BLaER1 (cell line): ENCODE measurements at regions not wholly inside any gene's neighbourhood (a gene's known extent, or its start where the extent isn't known, plus 50 kb on each side); places are given as distances from the start of the nearest gene placed in this dataset.

Experiments used
- H3K27ac ChIP-seq: shearing (Covaris generic); formaldehyde crosslinking; 2 replicates; pipeline ENCODE4 v1.8.1; 2022
- H3K27me3 ChIP-seq: shearing (Covaris generic); formaldehyde crosslinking; 2 replicates; pipeline ENCODE4 v1.8.1; 2022
- H3K36me3 ChIP-seq: shearing (Covaris generic); formaldehyde crosslinking; 2 replicates; pipeline ENCODE4 v1.8.1; 2022
- H3K4me1 ChIP-seq: shearing (Covaris generic); formaldehyde crosslinking; 2 replicates; pipeline ENCODE4 v1.8.1; 2022
- H3K4me2 ChIP-seq: shearing (Covaris generic); formaldehyde crosslinking; 2 replicates; pipeline ENCODE4 v1.8.1; 2022
- H3K4me3 ChIP-seq: shearing (Covaris generic); formaldehyde crosslinking; 2 replicates; pipeline ENCODE4 v1.8.1; 2022
- H3K9ac ChIP-seq: shearing (Covaris generic); formaldehyde crosslinking; 2 replicates; pipeline ENCODE4 v1.8.1; 2022
- H3K9me3 ChIP-seq: shearing (Covaris generic); formaldehyde crosslinking; 2 replicates; pipeline ENCODE4 v1.8.1; 2022
- H4K20me1 ChIP-seq: shearing (Covaris generic); formaldehyde crosslinking; 2 replicates; pipeline ENCODE4 v1.8.1; 2022
- Cebpa-rat ChIP-seq: shearing (Covaris generic); IDR thresholded peaks from 2 replicates; pipeline ENCODE4 v1.8.1; 2022

GRCh38 chr11:115626414-115626813, 122.2 kb upstream of the CADM1 start:
- no peaks in the 10 kb centered on the region for H4K20me1 ChIP-seq
- H3K4me3 ChIP-seq = no peak overlapping the region
- no peaks in the 10 kb centered on the region for H3K36me3 ChIP-seq
- no peak for TF ChIP-seq Cebpa-rat
- no peaks in the 10 kb centered on the region for H3K9me3 ChIP-seq
- no peaks in the 10 kb centered on the region for H3K4me1 ChIP-seq
- H3K4me2 ChIP-seq = no peak overlapping the region
- no peak overlapping the region for H3K9ac ChIP-seq
- no peak overlapping the region for H3K27ac ChIP-seq
- no peaks in the 10 kb centered on the region for H3K27me3 ChIP-seq

DNA sequence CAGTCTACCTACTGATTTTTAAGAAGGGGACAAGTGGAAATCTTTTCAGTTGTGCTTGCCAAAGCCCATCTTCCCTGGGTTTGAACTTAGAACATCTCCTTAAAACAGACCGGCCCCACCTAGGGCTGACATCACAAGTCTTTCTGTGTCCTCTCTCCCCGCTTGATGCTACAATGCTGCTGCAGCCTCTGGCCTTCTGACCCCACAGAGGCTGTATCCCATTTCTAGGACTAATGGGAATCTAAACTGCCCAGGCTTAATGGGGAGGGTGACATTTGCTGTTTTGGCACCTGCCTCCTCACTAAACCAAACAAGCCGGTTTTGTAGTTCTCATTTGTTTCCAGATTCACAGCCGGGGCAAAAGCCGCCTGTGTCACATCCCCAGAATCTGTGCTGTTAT, 121.3 kb upstream of the CADM1 start:
- Histone ChIP-seq H3K4me3 (no peak overlapping the region), H3K27me3 (no peaks in the 10 kb centered on the region), H3K36me3 (no peaks in the 10 kb centered on the region), H3K4me1 (no peaks in the 10 kb centered on the region), H3K9ac (no peak overlapping the region), H3K27ac (no peak overlapping the region), H3K4me2 (no peak overlapping the region), H3K9me3 (no peaks in the 10 kb centered on the region), H4K20me1 (no peaks in the 10 kb centered on the region)
- no peak for TF ChIP-seq Cebpa-rat

DNA sequence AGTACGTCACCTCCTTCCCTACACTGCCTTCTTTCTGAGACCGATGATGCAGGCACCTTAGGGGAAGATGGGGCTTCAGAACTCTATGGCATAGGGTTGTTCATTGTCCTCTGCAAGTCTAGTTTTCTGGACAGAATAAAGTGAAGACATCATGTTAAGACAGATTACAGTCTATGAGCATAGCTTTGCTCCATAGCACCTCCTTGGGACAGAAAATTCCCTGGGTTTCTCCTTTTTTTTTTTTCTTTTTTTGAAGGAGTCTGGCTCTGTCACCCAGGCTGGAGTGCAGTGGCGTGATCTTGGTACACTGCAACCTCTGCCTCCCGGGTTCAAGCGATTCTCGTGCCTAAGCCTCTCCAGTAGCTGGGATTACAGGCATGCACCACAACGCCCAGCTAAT, 119.8 kb upstream of the CADM1 start:
- no peaks in the 10 kb centered on the region for H3K36me3 ChIP-seq
- no peak overlapping the region for H3K9ac ChIP-seq
- no peak overlapping the region for H3K4me3 ChIP-seq
- H4K20me1 ChIP-seq = no peaks in the 10 kb centered on the region
- TF ChIP-seq Cebpa-rat = no peak
- no peaks in the 10 kb centered on the region for H3K27me3 ChIP-seq
- H3K4me1 ChIP-seq = no peaks in the 10 kb centered on the region
- H3K9me3 ChIP-seq = no peaks in the 10 kb centered on the region
- H3K27ac ChIP-seq = no peak overlapping the region
- H3K4me2 ChIP-seq = no peak overlapping the region

DNA sequence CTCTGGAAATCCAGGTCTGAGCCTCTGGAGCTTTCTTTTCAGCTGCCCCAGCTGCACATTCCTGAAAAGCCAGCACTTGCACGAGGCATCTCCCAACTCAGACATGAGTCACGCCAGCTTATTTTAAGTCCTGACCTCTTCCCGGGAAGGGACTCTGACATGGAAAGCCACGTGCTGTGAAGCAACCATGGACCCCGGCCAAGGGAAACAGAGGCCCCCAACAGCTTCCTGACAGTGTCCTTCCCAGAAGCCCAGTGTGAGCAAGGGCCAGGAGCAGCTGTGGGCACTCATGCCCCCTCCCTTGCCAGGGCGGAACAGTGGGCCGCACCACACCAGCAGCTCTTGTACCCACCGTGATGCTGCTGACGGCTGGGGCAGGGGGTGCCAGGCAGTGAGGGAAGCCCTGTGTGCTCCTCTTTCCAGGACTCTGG, 118.8 kb upstream of the CADM1 start:
- TF ChIP-seq Cebpa-rat = no peak
- no peaks in the 10 kb centered on the region for H3K36me3 ChIP-seq
- H3K4me1 ChIP-seq = peaks cover 1% of the 10 kb centered on the region
- H3K27me3 ChIP-seq = no peaks in the 10 kb centered on the region
- H3K9me3 ChIP-seq = no peaks in the 10 kb centered on the region
- no peak overlapping the region for H3K4me3 ChIP-seq
- H3K4me2 ChIP-seq = no peak overlapping the region
- no peaks in the 10 kb centered on the region for H4K20me1 ChIP-seq
- H3K27ac ChIP-seq = no peak overlapping the region
- H3K9ac ChIP-seq = no peak overlapping the region

DNA sequence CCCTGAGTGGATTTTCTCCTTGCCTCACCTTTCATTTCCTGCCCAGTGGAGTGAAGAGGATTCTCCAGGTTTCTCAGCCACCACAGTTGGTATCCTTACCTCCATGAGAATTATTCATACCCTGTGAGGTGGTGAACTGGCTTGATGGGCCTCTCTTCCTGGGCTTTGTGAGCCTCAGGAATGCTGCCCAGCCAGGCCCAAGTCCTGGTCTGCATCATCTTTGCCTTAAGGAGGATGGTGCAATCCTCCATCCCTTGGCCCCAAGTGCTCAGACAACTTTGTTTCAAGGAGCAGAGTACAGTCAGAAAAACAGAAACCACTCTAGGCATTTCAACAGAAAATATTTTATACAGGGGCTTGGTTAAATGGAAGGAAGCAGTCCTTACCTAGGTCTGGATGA, 114.2 kb upstream of the CADM1 start:
- Histone ChIP-seq H3K4me3 (no peak overlapping the region), H3K27me3 (no peaks in the 10 kb centered on the region), H3K4me1 (peaks cover 18% of the 10 kb centered on the region), H3K9me3 (no peaks in the 10 kb centered on the region), H3K4me2 (no peak overlapping the region), H4K20me1 (no peaks in the 10 kb centered on the region), H3K36me3 (no peaks in the 10 kb centered on the region), H3K9ac (no peak overlapping the region), H3K27ac (no peak overlapping the region)
- TF ChIP-seq Cebpa-rat = no peak

- H3K4me2 ChIP-seq = peak overlapping the region; percentile 50
- H3K27me3 ChIP-seq = no peaks in the 10 kb centered on the region
- no peak overlapping the region for H3K27ac ChIP-seq
- no peak overlapping the region for H3K4me3 ChIP-seq
- H3K36me3 ChIP-seq = no peaks in the 10 kb centered on the region
- H4K20me1 ChIP-seq = no peaks in the 10 kb centered on the region
- H3K9me3 ChIP-seq = no peaks in the 10 kb centered on the region
- H3K4me1 ChIP-seq = peaks cover 18% of the 10 kb centered on the region
- no peak for TF ChIP-seq Cebpa-rat
- no peak overlapping the region for H3K9ac ChIP-seq
Measured at GRCh38 chr11:115617767-115618166, 113.6 kb upstream of the CADM1 start.

GRCh38 chr11:115616971-115617370, 112.8 kb upstream of the CADM1 start:
- TF ChIP-seq Cebpa-rat = no peak
- Histone ChIP-seq H3K27ac (no peak overlapping the region), H3K4me2 (peak overlapping the region; percentile 50), H3K4me3 (no peak overlapping the region), H3K9me3 (no peaks in the 10 kb centered on the region), H3K27me3 (no peaks in the 10 kb centered on the region), H4K20me1 (no peaks in the 10 kb centered on the region), H3K36me3 (no peaks in the 10 kb centered on the region), H3K9ac (no peak overlapping the region), H3K4me1 (peaks cover 18% of the 10 kb centered on the region)

DNA sequence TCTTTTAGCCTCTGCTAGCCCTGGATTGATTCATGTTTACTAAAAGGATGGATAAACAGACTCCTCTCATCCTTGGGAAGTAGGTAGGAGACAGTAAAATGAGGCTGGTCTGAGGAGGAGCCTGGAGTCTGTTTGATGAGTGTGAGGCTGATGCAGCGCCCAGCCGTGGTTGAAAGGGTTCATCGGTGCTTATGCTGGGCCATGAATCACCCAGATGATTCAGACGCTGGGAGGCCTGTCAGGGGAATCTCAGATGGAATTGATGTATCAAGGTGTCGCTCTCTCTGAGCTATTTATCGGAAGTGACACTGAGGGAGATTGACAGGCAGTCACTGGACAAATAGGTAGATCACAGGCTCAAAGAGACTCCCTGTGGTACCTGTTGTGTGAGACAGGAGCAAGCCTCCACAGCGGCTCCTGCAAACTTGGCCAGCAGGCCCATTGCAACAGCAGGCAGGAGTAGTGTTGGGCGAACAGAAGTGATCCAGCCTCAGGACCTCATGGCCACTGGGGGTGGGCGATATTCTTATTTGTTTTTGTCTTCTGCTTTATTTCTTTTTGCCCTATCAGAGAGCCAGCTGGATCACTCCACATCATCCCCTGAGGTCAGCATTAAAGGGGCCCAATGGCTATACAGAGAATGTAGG, 109.9 kb upstream of the CADM1 start:
- H3K4me1 ChIP-seq = peaks cover 18% of the 10 kb centered on the region
- no peaks in the 10 kb centered on the region for H3K36me3 ChIP-seq
- H3K4me2 ChIP-seq = no peak overlapping the region
- H3K9me3 ChIP-seq = no peaks in the 10 kb centered on the region
- no peaks in the 10 kb centered on the region for H4K20me1 ChIP-seq
- H3K27me3 ChIP-seq = no peaks in the 10 kb centered on the region
- no peak for TF ChIP-seq Cebpa-rat
- H3K9ac ChIP-seq = no peak overlapping the region
- H3K27ac ChIP-seq = no peak overlapping the region
- H3K4me3 ChIP-seq = no peak overlapping the region

- H3K9ac ChIP-seq = no peak overlapping the region
- H3K4me3 ChIP-seq = no peak overlapping the region
- H3K4me2 ChIP-seq = no peak overlapping the region
- no peak overlapping the region for H3K27ac ChIP-seq
- no peaks in the 10 kb centered on the region for H3K9me3 ChIP-seq
- H3K36me3 ChIP-seq = no peaks in the 10 kb centered on the region
- TF ChIP-seq Cebpa-rat = no peak
- H3K4me1 ChIP-seq = peaks cover 16% of the 10 kb centered on the region
- no peaks in the 10 kb centered on the region for H4K20me1 ChIP-seq
- no peaks in the 10 kb centered on the region for H3K27me3 ChIP-seq
Measured at GRCh38 chr11:115613004-115613403, 108.8 kb upstream of the CADM1 start.

DNA sequence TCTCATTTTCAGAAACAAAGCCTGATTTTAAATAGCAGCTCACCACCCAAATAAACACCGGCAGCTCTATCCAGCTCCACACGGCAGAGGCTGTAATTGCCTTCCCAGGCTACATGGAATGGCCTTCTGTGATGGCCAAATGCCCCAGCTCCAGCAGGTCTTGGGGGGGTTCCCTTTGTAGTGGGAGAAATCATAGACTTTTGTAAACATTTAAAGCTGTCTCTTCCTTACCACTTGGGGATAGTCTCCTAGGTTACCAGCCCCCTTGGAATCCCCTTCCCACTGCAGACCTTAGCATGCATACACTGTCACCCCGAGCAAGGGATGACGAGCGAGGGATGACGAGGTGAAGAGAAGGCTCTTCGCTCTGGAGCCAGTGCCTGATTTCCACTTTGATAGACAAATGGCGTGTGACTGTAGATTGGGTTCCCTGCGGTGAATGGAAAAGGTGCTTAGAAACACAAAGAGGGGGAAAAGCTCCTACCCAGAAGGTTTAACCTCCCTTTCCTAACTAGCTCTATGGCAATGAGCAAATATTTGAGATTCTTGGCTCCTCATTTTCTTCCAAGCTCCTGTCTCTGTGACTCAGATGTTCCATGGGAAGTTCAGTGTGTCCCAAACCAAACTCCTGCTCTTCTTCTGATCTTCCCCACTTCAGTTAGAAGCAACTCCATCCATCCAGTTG, 108.0 kb upstream of the CADM1 start:
- no peak for TF ChIP-seq Cebpa-rat
- Histone ChIP-seq H3K9ac (no peak overlapping the region), H3K36me3 (no peaks in the 10 kb centered on the region), H3K4me2 (no peak overlapping the region), H3K27ac (no peak overlapping the region), H3K4me3 (no peak overlapping the region), H3K9me3 (no peaks in the 10 kb centered on the region), H3K27me3 (no peaks in the 10 kb centered on the region), H4K20me1 (no peaks in the 10 kb centered on the region), H3K4me1 (peaks cover 8% of the 10 kb centered on the region)
